GM12864 (cell line): ENCODE measurements at regions not wholly inside any gene's neighbourhood (a gene's known extent, or its start where the extent isn't known, plus 50 kb on each side); places are given as distances from the start of the nearest gene placed in this dataset.

Experiments
- DNase-seq: peaks from one replicate; pipeline ENCODE4 v3.0.0-alpha.2; 2011; ENCODE audit warnings: low read depth
- H3K4me3 ChIP-seq: 2 replicates; pipeline ENCODE4 v1.5.1; 2011; ENCODE audit warnings: mild to moderate bottlenecking, low read depth, low read length, control low read depth
- TF ChIP-seq, protein P1 (sequence below): IDR thresholded peaks from 2 replicates; pipeline ENCODE4 v1.5.1; 2011; ENCODE audit warnings: low read depth, mild to moderate bottlenecking, moderate library complexity, low read length, control low read depth, inconsistent platforms; ENCODE audit errors: missing control alignments

DNA sequence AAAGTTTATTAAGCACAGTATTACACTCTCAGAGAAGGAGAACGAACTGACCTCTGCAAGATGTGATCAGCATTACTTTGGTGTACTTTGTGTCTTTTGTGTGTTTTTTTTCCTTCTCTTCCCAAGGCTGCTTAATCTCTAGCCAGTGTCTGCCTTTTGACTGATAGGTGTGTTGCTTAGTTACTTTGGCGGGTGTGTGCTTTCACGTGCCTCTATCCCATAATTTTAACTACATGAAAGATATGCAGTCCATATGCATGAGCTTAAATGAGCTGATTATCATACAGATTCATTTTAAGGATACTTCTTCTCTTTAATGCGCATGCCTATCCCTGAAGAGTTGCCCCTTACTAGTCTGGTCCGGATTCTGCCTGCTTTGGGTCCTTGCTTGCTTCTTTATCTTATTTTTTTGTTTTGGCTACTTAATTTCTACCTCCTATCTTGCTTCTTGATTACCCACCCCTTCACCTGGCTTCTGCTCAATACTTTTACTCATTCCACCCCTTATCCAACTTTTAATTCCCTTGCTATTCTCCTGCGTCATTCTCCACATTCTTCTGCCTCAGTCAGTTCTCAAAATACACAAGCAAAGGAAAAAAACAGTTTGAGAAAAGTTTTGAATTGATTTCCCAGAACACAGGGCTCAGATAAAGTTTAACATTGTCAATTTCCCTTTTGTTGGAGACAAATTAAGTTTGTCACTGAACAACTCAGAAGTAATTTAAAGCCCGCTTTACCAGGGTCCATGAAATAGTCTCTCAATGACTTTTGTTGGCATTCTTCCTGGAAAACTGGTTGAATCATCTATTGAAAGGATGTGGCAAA is 182.0 kb downstream of the TENT5D start:
- no peak for DNase-seq
- no peak overlapping the region for H3K4me3 ChIP-seq
- TF ChIP-seq, protein P1, sequence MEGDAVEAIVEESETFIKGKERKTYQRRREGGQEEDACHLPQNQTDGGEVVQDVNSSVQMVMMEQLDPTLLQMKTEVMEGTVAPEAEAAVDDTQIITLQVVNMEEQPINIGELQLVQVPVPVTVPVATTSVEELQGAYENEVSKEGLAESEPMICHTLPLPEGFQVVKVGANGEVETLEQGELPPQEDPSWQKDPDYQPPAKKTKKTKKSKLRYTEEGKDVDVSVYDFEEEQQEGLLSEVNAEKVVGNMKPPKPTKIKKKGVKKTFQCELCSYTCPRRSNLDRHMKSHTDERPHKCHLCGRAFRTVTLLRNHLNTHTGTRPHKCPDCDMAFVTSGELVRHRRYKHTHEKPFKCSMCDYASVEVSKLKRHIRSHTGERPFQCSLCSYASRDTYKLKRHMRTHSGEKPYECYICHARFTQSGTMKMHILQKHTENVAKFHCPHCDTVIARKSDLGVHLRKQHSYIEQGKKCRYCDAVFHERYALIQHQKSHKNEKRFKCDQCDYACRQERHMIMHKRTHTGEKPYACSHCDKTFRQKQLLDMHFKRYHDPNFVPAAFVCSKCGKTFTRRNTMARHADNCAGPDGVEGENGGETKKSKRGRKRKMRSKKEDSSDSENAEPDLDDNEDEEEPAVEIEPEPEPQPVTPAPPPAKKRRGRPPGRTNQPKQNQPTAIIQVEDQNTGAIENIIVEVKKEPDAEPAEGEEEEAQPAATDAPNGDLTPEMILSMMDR, result no peak
